Ascending aorta (tissue), 2 donors: ENCODE measurements at regions not wholly inside any gene's neighbourhood (a gene's known extent, or its start where the extent isn't known, plus 50 kb on each side); places are given as distances from the start of the nearest gene placed in this dataset.

Experiments
- DNase-seq, 2 donors: peaks; one replicate each; pipeline ENCODE4 v3.0.0-alpha.2; 2019; ENCODE audit warnings: low spot score in 2 of 2
- H3K27ac ChIP-seq, 2 donors: fragments of 200-600 bp; sonication (generic); one replicate each; pipeline ENCODE4 v1.5.1; 2016 to 2017; ENCODE audit warnings: mild to moderate bottlenecking in 1 of 2
- H3K27me3 ChIP-seq: fragments of 200-600 bp; sonication (generic); one replicate; pipeline ENCODE4 v1.5.1; 2017
- H3K36me3 ChIP-seq, 2 donors: fragments of 200-600 bp; sonication (generic); one replicate each; pipeline ENCODE4 v1.5.1; 2016
- H3K4me1 ChIP-seq, 2 donors: fragments of 200-600 bp; sonication (generic); one replicate each; pipeline ENCODE4 v1.5.1; 2016 to 2017; ENCODE audit warnings: mild to moderate bottlenecking in 1 of 2
- H3K4me3 ChIP-seq, 2 donors: fragments of 200-600 bp; sonication (generic); one replicate each; pipeline ENCODE4 v1.5.1; 2016 to 2017; ENCODE audit warnings: mild to moderate bottlenecking in 1 of 2
- H3K9me3 ChIP-seq, 2 donors: fragments of 200-600 bp; sonication (generic); one replicate each; pipeline ENCODE4 v1.5.1; 2016
- intact Hi-C: fragments of 100-400 bp; cut with DNase I; formaldehyde crosslinking; loops from one replicate; pipeline ENCODE4 v1.15.1; 2023
- TF ChIP-seq, protein P1 (sequence below), 3 experiments: fragments of 200-600 bp in 2 of 3; fragments of 450-650 bp in 1 of 3; sonication (generic) in 2 of 3; IDR thresholded peaks; one replicate each; pipeline ENCODE4 v1.5.1; 2016 to 2019; ENCODE audit warnings: antibody characterized with exemption in 3 of 3, mild to moderate bottlenecking in 1 of 3, moderate library complexity in 1 of 3

DNA sequence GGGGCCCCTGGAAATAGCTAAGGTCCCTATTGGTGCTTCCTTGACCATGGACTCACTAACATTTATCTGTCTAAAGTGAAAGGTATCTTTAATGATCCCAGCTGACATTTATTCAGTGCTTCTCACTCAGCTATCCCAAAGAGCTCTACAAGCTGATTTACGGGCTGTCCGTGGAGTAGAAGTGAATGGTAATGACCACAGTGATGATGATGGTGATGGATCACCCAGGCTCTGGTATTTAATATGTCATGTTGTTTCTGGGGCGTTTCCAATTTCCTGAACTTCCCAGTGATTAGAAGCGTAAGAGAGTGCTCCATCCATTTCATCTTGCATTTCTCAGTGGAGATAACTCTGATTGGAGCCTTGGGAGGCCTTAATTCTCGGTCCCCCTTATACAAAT is 304.3 kb downstream of the HRH4 start:
- peaks cover 0 to 11% of the 10 kb centered on the region in 2 donors for H3K4me1 ChIP-seq
- peaks cover 0 to 4% of the 10 kb centered on the region in 2 donors for H3K9me3 ChIP-seq
- intact Hi-C loops = no loop called here
- H3K27ac ChIP-seq = no peak overlapping the region
- no peaks in the 10 kb centered on the region for H3K36me3 ChIP-seq
- no peaks in the 10 kb centered on the region for H3K27me3 ChIP-seq
- no peak overlapping the region for H3K4me3 ChIP-seq
- TF ChIP-seq, protein P1, sequence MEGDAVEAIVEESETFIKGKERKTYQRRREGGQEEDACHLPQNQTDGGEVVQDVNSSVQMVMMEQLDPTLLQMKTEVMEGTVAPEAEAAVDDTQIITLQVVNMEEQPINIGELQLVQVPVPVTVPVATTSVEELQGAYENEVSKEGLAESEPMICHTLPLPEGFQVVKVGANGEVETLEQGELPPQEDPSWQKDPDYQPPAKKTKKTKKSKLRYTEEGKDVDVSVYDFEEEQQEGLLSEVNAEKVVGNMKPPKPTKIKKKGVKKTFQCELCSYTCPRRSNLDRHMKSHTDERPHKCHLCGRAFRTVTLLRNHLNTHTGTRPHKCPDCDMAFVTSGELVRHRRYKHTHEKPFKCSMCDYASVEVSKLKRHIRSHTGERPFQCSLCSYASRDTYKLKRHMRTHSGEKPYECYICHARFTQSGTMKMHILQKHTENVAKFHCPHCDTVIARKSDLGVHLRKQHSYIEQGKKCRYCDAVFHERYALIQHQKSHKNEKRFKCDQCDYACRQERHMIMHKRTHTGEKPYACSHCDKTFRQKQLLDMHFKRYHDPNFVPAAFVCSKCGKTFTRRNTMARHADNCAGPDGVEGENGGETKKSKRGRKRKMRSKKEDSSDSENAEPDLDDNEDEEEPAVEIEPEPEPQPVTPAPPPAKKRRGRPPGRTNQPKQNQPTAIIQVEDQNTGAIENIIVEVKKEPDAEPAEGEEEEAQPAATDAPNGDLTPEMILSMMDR (IDR thresholded peaks at IDR 0.05) = no peak
- no peak for DNase-seq

DNA sequence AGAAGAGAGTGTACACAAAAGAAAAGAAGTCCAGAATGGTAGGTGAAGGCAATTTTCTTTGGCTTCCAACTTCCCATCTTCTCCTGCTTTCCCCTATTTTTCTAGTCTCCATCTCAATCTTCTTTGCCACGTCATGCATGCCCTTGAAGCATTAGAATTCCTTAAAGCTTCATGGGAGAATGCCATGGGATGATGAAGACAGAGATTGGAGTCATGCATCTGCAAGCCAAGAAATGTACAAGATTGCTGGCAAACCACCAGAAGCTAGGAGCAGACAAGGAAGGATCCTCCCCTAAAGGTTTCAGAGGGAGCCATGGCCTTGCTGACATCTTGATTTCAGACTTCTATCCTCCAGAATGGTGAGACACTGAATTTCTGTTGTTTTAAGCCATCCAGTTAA is 305.9 kb downstream of the HRH4 start:
- DNase-seq = no peak
- intact Hi-C loops = no loop called here
- TF ChIP-seq, protein P1 (IDR thresholded peaks at IDR 0.05) = no peak
- peaks cover 0 to 4% of the 10 kb centered on the region in 2 donors for H3K9me3 ChIP-seq
- H3K27me3 ChIP-seq = no peaks in the 10 kb centered on the region
- no peak overlapping the region for H3K27ac ChIP-seq
- H3K4me3 ChIP-seq = no peak overlapping the region
- no peaks in the 10 kb centered on the region for H3K36me3 ChIP-seq
- peaks cover 0 to 11% of the 10 kb centered on the region in 2 donors for H3K4me1 ChIP-seq

DNA sequence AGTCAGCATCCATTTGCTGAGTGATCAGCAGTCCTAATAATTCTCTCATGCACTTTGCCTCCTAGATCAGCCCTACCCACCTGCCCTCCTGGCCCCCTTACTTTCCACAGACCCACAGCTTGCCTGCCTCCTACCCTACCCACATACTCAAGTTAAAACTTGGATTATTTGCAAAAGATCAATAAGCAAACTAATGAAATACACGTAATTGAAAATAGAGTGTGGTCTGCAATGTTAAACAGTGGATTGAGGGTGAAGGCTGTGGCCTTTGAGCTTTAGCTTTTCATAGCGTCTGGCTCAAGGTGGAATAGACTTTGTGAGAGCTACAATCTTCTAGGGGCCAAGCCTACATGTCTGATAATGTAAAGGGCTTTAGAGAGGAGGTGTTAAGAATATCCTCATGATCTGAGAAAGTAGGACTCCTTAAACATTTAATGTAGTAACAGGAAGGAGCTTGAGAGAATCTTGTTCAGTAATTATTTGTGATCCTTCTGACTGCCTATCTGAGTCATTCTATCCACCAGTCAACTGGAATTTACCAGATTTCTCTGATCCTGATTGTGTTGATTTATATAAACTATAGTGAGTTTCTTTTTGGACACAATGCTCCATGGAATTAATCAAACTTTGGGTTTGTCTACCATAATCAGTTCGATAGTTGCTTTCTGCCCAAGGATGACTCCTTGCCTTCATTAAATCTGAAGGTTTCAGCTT is 310.0 kb downstream of the HRH4 start:
- no peaks in the 10 kb centered on the region for H3K4me1 ChIP-seq
- intact Hi-C loops = no loop called here
- no peaks in the 10 kb centered on the region for H3K27me3 ChIP-seq
- TF ChIP-seq, protein P1 (IDR thresholded peaks at IDR 0.05) = no peak
- no peak overlapping the region for H3K27ac ChIP-seq
- DNase-seq = no peak
- no peaks in the 10 kb centered on the region for H3K9me3 ChIP-seq
- no peaks in the 10 kb centered on the region for H3K36me3 ChIP-seq
- H3K4me3 ChIP-seq = no peak overlapping the region

DNA sequence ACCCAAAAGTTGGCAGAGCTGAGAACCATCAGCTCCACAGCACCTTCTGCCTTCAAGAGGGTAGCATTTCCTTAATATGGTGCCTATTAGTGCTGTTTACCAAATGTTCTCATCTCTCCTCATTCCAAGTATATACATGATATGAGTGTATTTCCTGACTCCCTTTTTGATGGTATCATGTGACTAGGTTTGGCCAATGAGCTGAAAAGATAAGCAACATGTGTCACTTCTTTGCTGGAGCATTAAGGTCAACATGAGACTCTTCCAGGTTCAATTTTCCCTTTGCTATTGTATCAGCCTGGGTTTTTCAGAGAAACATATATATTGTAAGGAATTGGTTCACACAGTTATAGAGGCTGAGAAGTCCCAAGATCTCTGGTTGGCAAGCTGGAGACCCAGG is 310.9 kb downstream of the HRH4 start:
- intact Hi-C loops = no loop called here
- Histone ChIP-seq H3K4me1 (no peaks in the 10 kb centered on the region), H3K9me3 (no peaks in the 10 kb centered on the region), H3K36me3 (no peaks in the 10 kb centered on the region), H3K27me3 (no peaks in the 10 kb centered on the region), H3K27ac (no peak overlapping the region), H3K4me3 (no peak overlapping the region)
- TF ChIP-seq, protein P1 (IDR thresholded peaks at IDR 0.05) = no peak
- DNase-seq = no peak

DNA sequence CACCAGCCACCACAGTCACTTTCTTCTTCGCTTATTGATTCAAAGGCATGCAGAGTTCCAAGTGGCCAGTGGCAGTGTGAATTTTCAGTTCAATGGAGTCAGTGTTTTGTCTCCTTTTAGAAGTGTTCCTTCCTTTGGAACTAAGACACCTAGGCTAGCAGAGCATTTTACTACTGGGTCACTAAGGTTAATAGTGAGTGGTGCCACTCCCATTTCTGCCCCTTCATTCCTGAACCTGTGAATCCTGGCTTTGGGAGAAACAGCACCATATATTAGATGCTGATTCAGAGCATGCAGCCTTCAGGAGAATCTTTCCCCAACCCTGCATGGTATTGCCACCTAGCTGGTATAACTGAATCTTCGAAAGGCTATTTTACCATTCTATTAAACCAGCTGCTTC is 312.7 kb downstream of the HRH4 start:
- DNase-seq = no peak
- H3K4me1 ChIP-seq = no peaks in the 10 kb centered on the region
- H3K36me3 ChIP-seq = no peaks in the 10 kb centered on the region
- no peak overlapping the region for H3K27ac ChIP-seq
- no peaks in the 10 kb centered on the region for H3K9me3 ChIP-seq
- TF ChIP-seq, protein P1 (IDR thresholded peaks at IDR 0.05) = no peak
- intact Hi-C loops = no loop called here
- H3K27me3 ChIP-seq = no peaks in the 10 kb centered on the region
- no peak overlapping the region for H3K4me3 ChIP-seq

DNA sequence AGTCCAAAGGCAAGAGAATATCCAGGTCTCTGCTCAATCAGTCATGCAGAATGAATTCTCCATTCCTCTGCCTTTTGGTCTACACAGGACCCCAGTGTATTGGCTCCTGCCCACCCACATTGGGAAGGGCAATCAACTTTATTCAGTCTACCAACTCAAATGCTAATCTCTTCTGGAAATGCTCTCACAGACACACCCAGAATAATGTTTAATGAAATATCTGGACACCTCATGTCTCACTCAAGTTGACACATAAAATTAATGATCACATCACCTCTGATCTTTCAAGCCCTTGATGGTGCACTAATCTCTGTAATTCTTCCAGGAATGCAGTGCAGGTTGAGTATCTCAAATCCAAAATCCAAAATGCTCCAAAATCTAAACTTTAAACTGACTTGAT is 315.6 kb downstream of the HRH4 start:
- H3K27ac ChIP-seq = no peak overlapping the region
- no peak overlapping the region for H3K4me3 ChIP-seq
- intact Hi-C loops = no loop called here
- no peaks in the 10 kb centered on the region for H3K36me3 ChIP-seq
- no peaks in the 10 kb centered on the region for H3K9me3 ChIP-seq
- TF ChIP-seq, protein P1 (IDR thresholded peaks at IDR 0.05) = no peak
- no peaks in the 10 kb centered on the region for H3K27me3 ChIP-seq
- DNase-seq = no peak
- no peaks in the 10 kb centered on the region for H3K4me1 ChIP-seq
